IMR-90 (cell line): ENCODE measurements at regions not wholly inside any gene's neighbourhood (a gene's known extent, or its start where the extent isn't known, plus 50 kb on each side); places are given as distances from the start of the nearest gene placed in this dataset.

ENCODE experiments used
- ATAC-seq: fragments of 200-7000 bp; cut with Tn5 transposase; 2 replicates; pipeline ENCODE4 v1.9.1; 2020; ENCODE audit warnings: low read depth, mild to moderate bottlenecking, moderate library complexity
- BruUV-seq: library from RNA; stranded (reverse); fragments of 400-500 nt; replicated peaks from 2 replicates; lab custom pipeline; 2021; lab: Mats Ljungman, UMichigan
- CTCF ChIA-PET: fragments of 300-600 bp; formaldehyde crosslinking; extraction: SDS; loops from one replicate; lab custom pipeline; 2021; ENCODE audit warnings: antibody characterized with exemption; lab: Yijun Ruan, JAX
- POLR2A ChIA-PET: fragments of 300-600 bp; sonication (Branson Sonifier 250); formaldehyde crosslinking; loops from one replicate; lab custom pipeline; 2022; ENCODE audit warnings: antibody characterized with exemption; ENCODE audit not compliant: unreplicated experiment; lab: Charles Lee
- DNase-seq: peaks from one replicate; pipeline ENCODE4 v3.0.0; 2013
- H2AFZ ChIP-seq: replicated peaks from 2 replicates; pipeline ENCODE3; 2013; ENCODE audit warnings: low read length, mild to moderate bottlenecking; ENCODE audit not compliant: poor library complexity
- H2AK5ac ChIP-seq: 2 replicates; pipeline ENCODE4 v1.6.1; 2013; ENCODE audit warnings: low read depth, low read length, inconsistent platforms
- H2AK9ac ChIP-seq: replicated peaks from 2 replicates; pipeline ENCODE3; 2013; ENCODE audit warnings: mild to moderate bottlenecking, low read depth, low read length, moderate library complexity; ENCODE audit not compliant: poor library complexity
- H2BK120ac ChIP-seq: 2 replicates; pipeline ENCODE4 v1.6.1; 2013; ENCODE audit warnings: low read depth, low read length, inconsistent platforms
- H2BK15ac ChIP-seq: 3 replicates; pipeline ENCODE4 v1.6.1; 2013; ENCODE audit warnings: low read depth, low read length, inconsistent platforms
- H2BK20ac ChIP-seq: 2 replicates; pipeline ENCODE4 v1.6.1; 2013; ENCODE audit warnings: low read depth, mild to moderate bottlenecking, inconsistent platforms, low read length, moderate library complexity
- H2BK5ac ChIP-seq: 2 replicates; pipeline ENCODE4 v1.6.1; 2013; ENCODE audit warnings: mild to moderate bottlenecking, low read depth, low read length, inconsistent platforms; ENCODE audit not compliant: poor library complexity, severe bottlenecking
- H3K14ac ChIP-seq: replicated peaks from 2 replicates; pipeline ENCODE4 v1.6.1; 2013; ENCODE audit warnings: low read depth, low read length, inconsistent platforms
- H3K18ac ChIP-seq: 2 replicates; pipeline ENCODE4 v1.6.1; 2013; ENCODE audit warnings: low read depth, low read length, control low read depth
- H3K23ac ChIP-seq: 2 replicates; pipeline ENCODE4 v1.6.1; 2013; ENCODE audit warnings: low read depth, low read length, inconsistent platforms
- H3K27ac ChIP-seq: 2 replicates; pipeline ENCODE4 v1.5.1; 2013; ENCODE audit warnings: mild to moderate bottlenecking, control low read depth, low read length; ENCODE audit not compliant: insufficient read depth
- H3K27me3 ChIP-seq: 2 replicates; pipeline ENCODE4 v1.6.1; 2013; ENCODE audit warnings: low read length; ENCODE audit not compliant: control insufficient read depth, insufficient read depth
- H3K36me3 ChIP-seq: 2 replicates; pipeline ENCODE4 v1.6.1; 2013; ENCODE audit warnings: low read length, mixed read lengths; ENCODE audit not compliant: control insufficient read depth, insufficient read depth
- H3K4ac ChIP-seq: 2 replicates; pipeline ENCODE4 v1.6.1; 2013; ENCODE audit warnings: low read depth, low read length, inconsistent platforms
- H3K4me1 ChIP-seq: 2 replicates; pipeline ENCODE4 v1.6.1; 2013; ENCODE audit warnings: low read length, mixed read lengths; ENCODE audit not compliant: control insufficient read depth, insufficient read depth
- H3K4me2 ChIP-seq: 2 replicates; pipeline ENCODE4 v1.6.1; 2013; ENCODE audit warnings: low read depth, mild to moderate bottlenecking, control low read depth, low read length, moderate library complexity
- H3K4me3 ChIP-seq: 2 replicates; pipeline ENCODE4 v1.5.1; 2013; ENCODE audit warnings: low read depth, mild to moderate bottlenecking, control low read depth, low read length, moderate library complexity; ENCODE audit not compliant: insufficient read depth
- H3K56ac ChIP-seq: 2 replicates; pipeline ENCODE4 v1.6.1; 2013; ENCODE audit warnings: low read length, inconsistent platforms; ENCODE audit not compliant: insufficient read depth; ENCODE audit errors: extremely low read depth
- H3K79me1 ChIP-seq, 2 experiments: 2 replicates each; pipeline ENCODE4 v1.6.1; 2013; ENCODE audit warnings: low read length in 2 of 2, inconsistent platforms in 1 of 2, low read depth in 1 of 2
- H3K9ac ChIP-seq: 2 replicates; pipeline ENCODE4 v1.6.1; 2013; ENCODE audit warnings: low read depth, low read length, control low read depth
- H3K9me1 ChIP-seq: 2 replicates; pipeline ENCODE4 v1.6.1; 2013; ENCODE audit warnings: low read length, inconsistent platforms; ENCODE audit not compliant: insufficient read depth
- H3K9me3 ChIP-seq: 2 replicates; pipeline ENCODE4 v1.6.1; 2013; ENCODE audit warnings: low read length; ENCODE audit not compliant: control insufficient read depth, insufficient read depth
- H4K20me1 ChIP-seq: 2 replicates; pipeline ENCODE4 v1.6.1; 2013; ENCODE audit warnings: low read length, inconsistent platforms; ENCODE audit not compliant: insufficient read depth
- H4K5ac ChIP-seq: 2 replicates; pipeline ENCODE4 v1.6.1; 2013; ENCODE audit warnings: mild to moderate bottlenecking, low read depth, low read length, control low read depth
- H4K8ac ChIP-seq, 2 experiments: 2 replicates each; pipeline ENCODE4 v1.6.1; 2013; ENCODE audit warnings: low read depth in 2 of 2, low read length in 2 of 2, control low read depth in 1 of 2, inconsistent platforms in 1 of 2
- H4K91ac ChIP-seq: 2 replicates; pipeline ENCODE4 v1.6.1; 2013; ENCODE audit warnings: low read depth, low read length, inconsistent platforms; ENCODE audit not compliant: insufficient read depth
- BHLHE40 ChIP-seq: fragments of 150-350 bp; IDR thresholded peaks from 2 replicates; pipeline ENCODE4 v1.6.1; 2016; ENCODE audit warnings: mild to moderate bottlenecking, low read depth, low read length
- CEBPB ChIP-seq: IDR thresholded peaks from 2 replicates; pipeline ENCODE4 v1.6.1; 2012; ENCODE audit warnings: low read depth, low read length, improper control_type of control experiment
- CHD1 ChIP-seq: IDR thresholded peaks from 2 replicates; pipeline ENCODE4 v1.6.1; 2012; ENCODE audit warnings: low read depth, low read length, improper control_type of control experiment
- CTCF ChIP-seq: conservative IDR thresholded peaks from 2 replicates; pipeline ENCODE4 v1.5.1; 2012; ENCODE audit warnings: mild to moderate bottlenecking, low read depth, low read length, improper control_type of control experiment
- ELK1 ChIP-seq: fragments of 150-350 bp; IDR thresholded peaks from 2 replicates; pipeline ENCODE4 v1.6.1; 2016; ENCODE audit warnings: low read depth, mild to moderate bottlenecking, low read length, moderate library complexity, borderline replicate concordance
- FOS ChIP-seq: fragments of 150-350 bp; IDR thresholded peaks from 2 replicates; pipeline ENCODE4 v1.6.1; 2016; ENCODE audit warnings: low read depth, low read length
- MAFK ChIP-seq: IDR thresholded peaks from 2 replicates; pipeline ENCODE4 v1.6.1; 2012; ENCODE audit warnings: low read depth, low read length, improper control_type of control experiment
- MAZ ChIP-seq: IDR thresholded peaks from 2 replicates; pipeline ENCODE4 v1.6.1; 2012; ENCODE audit warnings: low read depth, mild to moderate bottlenecking, low read length, improper control_type of control experiment, moderate library complexity, borderline replicate concordance
- MXI1 ChIP-seq: IDR thresholded peaks from 2 replicates; pipeline ENCODE4 v1.6.1; 2012; ENCODE audit warnings: low read depth, mild to moderate bottlenecking, low read length, moderate library complexity, borderline replicate concordance
- NFE2L2 ChIP-seq: fragments of 150-350 bp; IDR thresholded peaks from 2 replicates; pipeline ENCODE4 v1.6.1; 2016; ENCODE audit warnings: low read depth, mild to moderate bottlenecking, low read length
- POLR2A ChIP-seq: IDR thresholded peaks from 2 replicates; pipeline ENCODE4 v1.6.1; 2012; ENCODE audit warnings: mild to moderate bottlenecking, low read depth, low read length
- RAD21 ChIP-seq: IDR thresholded peaks from 2 replicates; pipeline ENCODE4 v1.6.1; 2012; ENCODE audit warnings: low read length, improper control_type of control experiment
- RCOR1 ChIP-seq: IDR thresholded peaks from 2 replicates; pipeline ENCODE4 v1.6.1; 2012; ENCODE audit warnings: mild to moderate bottlenecking, low read length, improper control_type of control experiment; ENCODE audit not compliant: insufficient replicate concordance
- RFX5 ChIP-seq: IDR thresholded peaks from 2 replicates; pipeline ENCODE4 v1.8.0; 2012; ENCODE audit warnings: low read depth, mild to moderate bottlenecking, low read length, moderate library complexity
- SMC3 ChIP-seq: fragments of 150-350 bp; IDR thresholded peaks from 2 replicates; pipeline ENCODE4 v1.6.1; 2016; ENCODE audit warnings: low read depth, mild to moderate bottlenecking, antibody characterized with exemption, low read length, moderate library complexity
- USF2 ChIP-seq: fragments of 150-350 bp; IDR thresholded peaks from 2 replicates; pipeline ENCODE4 v1.6.1; 2017; ENCODE audit warnings: mild to moderate bottlenecking, antibody characterized with exemption, low read length, low read depth
- dilution Hi-C: fragments of 300-500 bp; cut with HindIII; formaldehyde crosslinking; loops from one replicate; pipeline ENCODE4 v1.14.3; 2018; ENCODE audit warnings: low sequenced_read_pairs; ENCODE audit not compliant: unreplicated experiment
- in situ Hi-C: fragments of 300-500 bp; cut with MboI; formaldehyde crosslinking; loops from 3 replicates; pipeline ENCODE4 v1.14.3; 2019; ENCODE audit warnings: low sequenced_read_pairs, inconsistent platforms, mixed read lengths
- intact Hi-C: fragments of 100-400 bp; cut with micrococcal nuclease; formaldehyde crosslinking; loops from 2 replicates; pipeline ENCODE4 v1.10.0; 2022

- Histone ChIP-seq H2AK9ac (no peak overlapping the region), H3K9me3 (0 out of 2 replicates have a peak, but pooled peaks cover 3% of the 10 kb centered on the region), H3K56ac (no peak overlapping the region), H3K4me3 (no peak overlapping the region), H2BK120ac (no peak overlapping the region), H2AK5ac (no peak overlapping the region), H3K9me1 (no peaks in the 10 kb centered on the region), H3K18ac (no peak overlapping the region), H2BK5ac (no peak overlapping the region), H3K36me3 (no peaks in the 10 kb centered on the region), H4K8ac (no peak overlapping the region), H3K27me3 (no peaks in the 10 kb centered on the region), H3K4me1 (no peaks in the 10 kb centered on the region), H4K5ac (no peak overlapping the region), H3K4me2 (no peak overlapping the region), H2BK20ac (no peak overlapping the region), H2AFZ (no peak overlapping the region), H3K27ac (no peak overlapping the region), H4K91ac (no peak overlapping the region), H2BK15ac (no peak overlapping the region), H3K79me1 (no peaks in the 10 kb centered on the region), H4K20me1 (no peaks in the 10 kb centered on the region), H3K23ac (no peak overlapping the region), H3K4ac (no peak overlapping the region), H3K14ac (no peak overlapping the region), H3K9ac (no peak overlapping the region)
- ChIA-PET POLR2A (no interaction called here), CTCF (no interaction called here)
- intact Hi-C loops = no loop called here
- no peak for TF ChIP-seq RAD21
- TF ChIP-seq MAFK = no peak
- no peak for TF ChIP-seq ELK1
- no peak for TF ChIP-seq USF2
- TF ChIP-seq CTCF = no peak
- no peak for TF ChIP-seq POLR2A
- no peak for TF ChIP-seq RCOR1
- TF ChIP-seq CEBPB = no peak
- TF ChIP-seq MXI1 = no peak
- no peak for TF ChIP-seq FOS
- TF ChIP-seq MAZ = no peak
- TF ChIP-seq CHD1 = no peak
- TF ChIP-seq SMC3 = no peak
- no peak for TF ChIP-seq NFE2L2
- TF ChIP-seq RFX5 = no peak
- TF ChIP-seq BHLHE40 = no peak
- dilution Hi-C loops = no loop called here
- DNase-seq = no peak
- in situ Hi-C loops = no loop called here
- no peak for ATAC-seq
- BruUV-seq = no TSS peak
Measured at GRCh38 chr7:88437132-88437531, 130.4 kb upstream of the STEAP4 start.
